Endothelial cell of hepatic sinusoid (primary cell): ENCODE measurements at regions not wholly inside any gene's neighbourhood (a gene's known extent, or its start where the extent isn't known, plus 50 kb on each side); places are given as distances from the start of the nearest gene placed in this dataset.

Source experiments
- in situ Hi-C: cut with HindIII; loops from 2 replicates; pipeline ENCODE4 v1.10.0; 2017; ENCODE audit warnings: low sequenced_read_pairs

GRCh38 chr3:22106213-22106896 lies 355.3 kb upstream of the ZNF385D start:
- in situ Hi-C loops: no loop called here

GRCh38 chr3:22111226-22111625 lies 360.2 kb upstream of the ZNF385D start:
- in situ Hi-C loops: no loop called here

- in situ Hi-C loops: no loop called here
Observed at GRCh38 chr3:22113453-22113852, 362.4 kb upstream of the ZNF385D start.

GRCh38 chr3:22115581-22115980 lies 364.6 kb upstream of the ZNF385D start:
- in situ Hi-C loops: no loop called here

- in situ Hi-C loops: no loop called here
Observed at GRCh38 chr3:22117091-22117490, 366.1 kb upstream of the ZNF385D start.

GRCh38 chr3:22117751-22118346 lies 366.8 kb upstream of the ZNF385D start:
- in situ Hi-C loops: no loop called here

GRCh38 chr3:22118542-22118941 lies 367.5 kb upstream of the ZNF385D start:
- in situ Hi-C loops: no loop called here

- in situ Hi-C loops: no loop called here
Observed at GRCh38 chr3:22121068-22121701, 370.2 kb upstream of the ZNF385D start.

GRCh38 chr3:22122567-22122966 lies 371.6 kb upstream of the ZNF385D start:
- in situ Hi-C loops: no loop called here

- in situ Hi-C loops: no loop called here
Observed at GRCh38 chr3:22129101-22129500, 378.1 kb upstream of the ZNF385D start.

- in situ Hi-C loops: no loop called here
Observed at GRCh38 chr3:22141769-22142168, 390.8 kb upstream of the ZNF385D start.

- in situ Hi-C loops: no loop called here
Observed at GRCh38 chr3:22147161-22147560, 396.2 kb upstream of the ZNF385D start.

GRCh38 chr3:22156868-22157267 lies 405.9 kb upstream of the ZNF385D start:
- in situ Hi-C loops: no loop called here

GRCh38 chr3:22157848-22158247 lies 406.8 kb upstream of the ZNF385D start:
- in situ Hi-C loops: no loop called here

GRCh38 chr3:22159004-22159695 lies 408.1 kb upstream of the ZNF385D start:
- in situ Hi-C loops: no loop called here

GRCh38 chr3:22161315-22161714 lies 410.3 kb upstream of the ZNF385D start:
- in situ Hi-C loops: no loop called here

GRCh38 chr3:22170370-22170769 lies 419.4 kb upstream of the ZNF385D start:
- in situ Hi-C loops: no loop called here

- in situ Hi-C loops: no loop called here
Observed at GRCh38 chr3:22172964-22173363, 422.0 kb upstream of the ZNF385D start.

- in situ Hi-C loops: no loop called here
Observed at GRCh38 chr3:22175947-22176346, 424.9 kb upstream of the ZNF385D start.

- in situ Hi-C loops: no loop called here
Observed at GRCh38 chr3:22176911-22177310, 425.9 kb upstream of the ZNF385D start.

GRCh38 chr3:22189616-22190015 lies 438.6 kb upstream of the ZNF385D start:
- in situ Hi-C loops: no loop called here

GRCh38 chr3:22199095-22199494 lies 448.1 kb upstream of the ZNF385D start:
- in situ Hi-C loops: no loop called here
